Endothelial cell of umbilical vein (primary cell): ENCODE measurements at regions not wholly inside any gene's neighbourhood (a gene's known extent, or its start where the extent isn't known, plus 50 kb on each side); places are given as distances from the start of the nearest gene placed in this dataset.

Experiments
- BruUV-seq: library from RNA; stranded (reverse); fragments of 400-500 nt; replicated peaks from 2 replicates; lab custom pipeline; 2021; lab: Mats Ljungman, UMichigan
- CTCF ChIA-PET: fragments of 300-600, 350-600 bp; sonication (Branson Sonifier 250); formaldehyde crosslinking; loops from one replicate; lab custom pipeline; 2021; ENCODE audit warnings: antibody characterized with exemption, inconsistent platforms; lab: Charles Lee
- POLR2A ChIA-PET: fragments of 300-600, 350-600 bp; sonication (Branson Sonifier 250); formaldehyde crosslinking; loops from one replicate; lab custom pipeline; 2021; ENCODE audit warnings: antibody characterized with exemption, inconsistent platforms; lab: Charles Lee
- DNase-seq: peaks from one replicate; pipeline ENCODE4 v3.0.0-alpha.2; 2011; ENCODE audit warnings: low read depth, low spot score
- FAIRE-seq: peaks from 2 replicates; lab custom pipeline; 2011; peaks lifted over from hg19 to GRCh38; lab: Jason Lieb, UNC
- H2AFZ ChIP-seq: 2 replicates; pipeline ENCODE4 v1.6.0; 2012; ENCODE audit warnings: low read depth, low read length, control low read depth, inconsistent platforms
- H3K27ac ChIP-seq: 2 replicates; pipeline ENCODE4 v1.5.1; 2011; ENCODE audit warnings: low read depth, mild to moderate bottlenecking, control low read depth, low read length, moderate library complexity; ENCODE audit not compliant: insufficient read depth
- H3K27me3 ChIP-seq, 2 experiments: 2 replicates each; pipeline versions ENCODE4 v1.6.0 to v1.6.1; 2011; ENCODE audit warnings: low read length in 2 of 2, mixed read lengths in 1 of 2; ENCODE audit not compliant: control insufficient read depth in 2 of 2, insufficient read depth in 2 of 2
- H3K36me3 ChIP-seq, 2 experiments: 2 replicates in 1 of 2; 3 replicates in 1 of 2; pipeline ENCODE4 v1.5.1; 2011; ENCODE audit warnings: low read length in 2 of 2, mild to moderate bottlenecking in 1 of 2, moderate library complexity in 1 of 2; ENCODE audit not compliant: control insufficient read depth in 2 of 2, insufficient read depth in 2 of 2; ENCODE audit errors: extremely low read depth in 1 of 2
- H3K4me1 ChIP-seq: 3 replicates; pipeline ENCODE4 v1.5.1; 2011; ENCODE audit warnings: mild to moderate bottlenecking, low read length; ENCODE audit not compliant: control insufficient read depth, insufficient read depth; ENCODE audit errors: extremely low read depth
- H3K4me2 ChIP-seq: 2 replicates; pipeline ENCODE4 v1.6.1; 2011; ENCODE audit warnings: low read length, control low read depth, mixed read lengths; ENCODE audit not compliant: insufficient read depth
- H3K4me3 ChIP-seq, 3 experiments: fragments of 200-600 bp in 1 of 3; sonication (generic), shearing (Covaris generic) in 1 of 3; replicated peaks in 1 of 3; 2 replicates each; pipeline ENCODE4 v1.5.1; 2011 to 2016; ENCODE audit warnings: control low read depth in 3 of 3, low read length in 3 of 3, mild to moderate bottlenecking in 2 of 3, inconsistent platforms in 1 of 3, low read depth in 1 of 3, moderate library complexity in 1 of 3; ENCODE audit not compliant: insufficient read depth in 1 of 3
- H3K79me2 ChIP-seq: 2 replicates; pipeline ENCODE4 v1.6.0; 2012; ENCODE audit warnings: low read length, inconsistent platforms; ENCODE audit not compliant: control insufficient read depth, insufficient read depth
- H3K9ac ChIP-seq: replicated peaks from 2 replicates; pipeline ENCODE3; 2011; ENCODE audit warnings: low read length, control low read depth; ENCODE audit not compliant: insufficient read depth; ENCODE audit errors: extremely low read depth
- H3K9me1 ChIP-seq: replicated peaks from 3 replicates; pipeline ENCODE4 v1.6.0; 2011; ENCODE audit warnings: mild to moderate bottlenecking, low read length; ENCODE audit not compliant: control insufficient read depth, insufficient read depth; ENCODE audit errors: extremely low read depth
- H3K9me3 ChIP-seq: replicated peaks from 2 replicates; pipeline ENCODE4 v1.5.1; 2012; ENCODE audit warnings: low read length, inconsistent platforms; ENCODE audit not compliant: control insufficient read depth, insufficient read depth
- H4K20me1 ChIP-seq: replicated peaks from 2 replicates; pipeline ENCODE3; 2011; ENCODE audit warnings: mild to moderate bottlenecking, low read length; ENCODE audit not compliant: control insufficient read depth, insufficient read depth; ENCODE audit errors: extremely low read depth
- CTCF ChIP-seq, 2 donors: IDR thresholded peaks; 1 replicate in 1 of 2; 2 replicates in 1 of 2; pipeline ENCODE4 v1.5.1; 2011; ENCODE audit warnings: low read length in 2 of 2, mild to moderate bottlenecking in 2 of 2, moderate library complexity in 2 of 2, control low read depth in 1 of 2, inconsistent platforms in 1 of 2, low read depth in 1 of 2; ENCODE audit not compliant: insufficient read depth in 1 of 2; ENCODE audit errors: extremely low read depth in 1 of 2
- EZH2 ChIP-seq: IDR thresholded peaks from 2 replicates; pipeline ENCODE4 v1.6.1; 2012; ENCODE audit warnings: borderline replicate concordance, low read depth, mild to moderate bottlenecking, moderate library complexity, low read length, inconsistent platforms; ENCODE audit not compliant: severe bottlenecking
- FOS ChIP-seq: IDR thresholded peaks from 2 replicates; pipeline ENCODE4 v1.6.1; 2011; ENCODE audit warnings: mild to moderate bottlenecking, low read length, moderate library complexity, borderline replicate concordance; ENCODE audit not compliant: insufficient read depth
- GATA2 ChIP-seq: IDR thresholded peaks from 2 replicates; pipeline ENCODE4 v1.7.0; 2011; ENCODE audit warnings: low read depth, mild to moderate bottlenecking, moderate library complexity, mixed read lengths, low read length; ENCODE audit not compliant: insufficient read length, insufficient read depth
- JUN ChIP-seq: IDR thresholded peaks from 2 replicates; pipeline ENCODE4 v1.6.1; 2011; ENCODE audit warnings: borderline replicate concordance, low read depth; ENCODE audit not compliant: insufficient read length, insufficient read depth
- MAX ChIP-seq: IDR thresholded peaks from 2 replicates; pipeline ENCODE4 v1.6.1; 2011; ENCODE audit not compliant: insufficient read depth, insufficient read length
- MYC ChIP-seq: IDR thresholded peaks from one replicate; pipeline ENCODE4 v1.6.1; 2011; ENCODE audit warnings: mild to moderate bottlenecking, low read depth, low read length
- POLR2A ChIP-seq: IDR thresholded peaks from 2 replicates; pipeline ENCODE4 v1.6.1; 2012; ENCODE audit warnings: low read depth, mild to moderate bottlenecking, control low read depth, low read length
- POLR2AphosphoS5 ChIP-seq: IDR thresholded peaks from 2 replicates; pipeline ENCODE4 v1.6.1; 2012; ENCODE audit warnings: low read depth, mild to moderate bottlenecking, control low read depth, low read length, moderate library complexity; ENCODE audit not compliant: insufficient read depth
- dilution Hi-C: fragments of 300-500 bp; cut with MboI; formaldehyde crosslinking; loops from one replicate; pipeline ENCODE4 v1.15.0; 2019; ENCODE audit warnings: low sequenced_read_pairs; ENCODE audit not compliant: extremely low pct_ligation_motif_present
- intact Hi-C: fragments of 100-400 bp; cut with micrococcal nuclease; formaldehyde crosslinking; loops from one replicate; pipeline ENCODE4 v1.10.0; 2022

- ChIA-PET POLR2A (no interaction called here), CTCF (no interaction called here)
- Histone ChIP-seq H3K4me3 (no peak overlapping the region), H3K79me2 (no peaks in the 10 kb centered on the region), H3K9me1 (no peaks in the 10 kb centered on the region), H4K20me1 (no peaks in the 10 kb centered on the region), H3K27me3 (no peaks in the 10 kb centered on the region), H3K4me1 (no peaks in the 10 kb centered on the region), H3K9ac (no peak overlapping the region), H3K9me3 (peaks cover 10% of the 10 kb centered on the region), H2AFZ (no peak overlapping the region), H3K4me2 (no peak overlapping the region), H3K36me3 (no peaks in the 10 kb centered on the region), H3K27ac (no peak overlapping the region)
- dilution Hi-C loops, result no loop called here
- DNase-seq (no peak), FAIRE-seq (no peak)
- TF ChIP-seq POLR2AphosphoS5, result no peak
- TF ChIP-seq POLR2A, result no peak
- TF ChIP-seq EZH2, result no peak
- TF ChIP-seq MAX, result no peak
- TF ChIP-seq MYC, result no peak
- no peak for TF ChIP-seq GATA2
- no peak for TF ChIP-seq FOS
- no peak for TF ChIP-seq CTCF (IDR thresholded peaks at IDR 0.05; ENCODE audit: extremely low read depth in 1 of 2, insufficient read depth in 1 of 2, low read depth in 1 of 2, low read length in 2 of 2)
- TF ChIP-seq JUN, result no peak
- BruUV-seq, result no TSS peak
- intact Hi-C loops, result no loop called here
Measured at GRCh38 chr19:29278716-29279115, 65.8 kb upstream of the UQCRFS1 start.
